ENCODE measurements at regions not wholly inside any gene's neighbourhood (a gene's known extent, or its start where the extent isn't known, plus 50 kb on each side); places are given as distances from the start of the nearest gene placed in this dataset.

DNA sequence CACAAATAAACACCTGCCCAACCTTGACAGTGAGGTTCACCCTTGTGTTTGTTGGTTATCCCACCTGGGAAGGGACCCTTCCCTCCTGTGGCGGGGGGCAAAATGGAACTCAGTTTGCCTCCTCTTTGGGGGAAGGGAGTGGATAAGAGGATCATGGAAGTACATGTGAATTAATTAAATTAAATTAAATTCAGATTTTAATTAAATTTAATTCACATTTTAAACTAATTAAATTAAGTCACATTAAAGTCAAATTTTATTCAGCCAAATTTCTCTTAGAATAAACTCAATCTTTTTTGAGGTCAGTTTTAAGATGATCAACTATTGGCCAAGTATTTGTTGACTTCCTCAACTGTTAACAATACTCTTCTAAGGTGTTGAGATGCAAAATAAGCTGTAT, 252.4 kb upstream of the AJAP1 start:
- TF ChIP-seq, protein P1, sequence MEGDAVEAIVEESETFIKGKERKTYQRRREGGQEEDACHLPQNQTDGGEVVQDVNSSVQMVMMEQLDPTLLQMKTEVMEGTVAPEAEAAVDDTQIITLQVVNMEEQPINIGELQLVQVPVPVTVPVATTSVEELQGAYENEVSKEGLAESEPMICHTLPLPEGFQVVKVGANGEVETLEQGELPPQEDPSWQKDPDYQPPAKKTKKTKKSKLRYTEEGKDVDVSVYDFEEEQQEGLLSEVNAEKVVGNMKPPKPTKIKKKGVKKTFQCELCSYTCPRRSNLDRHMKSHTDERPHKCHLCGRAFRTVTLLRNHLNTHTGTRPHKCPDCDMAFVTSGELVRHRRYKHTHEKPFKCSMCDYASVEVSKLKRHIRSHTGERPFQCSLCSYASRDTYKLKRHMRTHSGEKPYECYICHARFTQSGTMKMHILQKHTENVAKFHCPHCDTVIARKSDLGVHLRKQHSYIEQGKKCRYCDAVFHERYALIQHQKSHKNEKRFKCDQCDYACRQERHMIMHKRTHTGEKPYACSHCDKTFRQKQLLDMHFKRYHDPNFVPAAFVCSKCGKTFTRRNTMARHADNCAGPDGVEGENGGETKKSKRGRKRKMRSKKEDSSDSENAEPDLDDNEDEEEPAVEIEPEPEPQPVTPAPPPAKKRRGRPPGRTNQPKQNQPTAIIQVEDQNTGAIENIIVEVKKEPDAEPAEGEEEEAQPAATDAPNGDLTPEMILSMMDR (IDR thresholded peaks at IDR 0.05), result no peak
- no peak for TF ChIP-seq POLR2A (IDR thresholded peaks at IDR 0.05)

All from thyroid gland (tissue), 4 donors.